GM12864 (cell line): ENCODE measurements at regions not wholly inside any gene's neighbourhood (a gene's known extent, or its start where the extent isn't known, plus 50 kb on each side); places are given as distances from the start of the nearest gene placed in this dataset.

Source experiments
- DNase-seq: peaks from one replicate; pipeline ENCODE4 v3.0.0-alpha.2; 2011; ENCODE audit warnings: low read depth
- H3K4me3 ChIP-seq: 2 replicates; pipeline ENCODE4 v1.5.1; 2011; ENCODE audit warnings: mild to moderate bottlenecking, low read depth, low read length, control low read depth
- TF ChIP-seq, protein P1 (sequence below): IDR thresholded peaks from 2 replicates; pipeline ENCODE4 v1.5.1; 2011; ENCODE audit warnings: low read depth, mild to moderate bottlenecking, moderate library complexity, low read length, control low read depth, inconsistent platforms; ENCODE audit errors: missing control alignments

DNA sequence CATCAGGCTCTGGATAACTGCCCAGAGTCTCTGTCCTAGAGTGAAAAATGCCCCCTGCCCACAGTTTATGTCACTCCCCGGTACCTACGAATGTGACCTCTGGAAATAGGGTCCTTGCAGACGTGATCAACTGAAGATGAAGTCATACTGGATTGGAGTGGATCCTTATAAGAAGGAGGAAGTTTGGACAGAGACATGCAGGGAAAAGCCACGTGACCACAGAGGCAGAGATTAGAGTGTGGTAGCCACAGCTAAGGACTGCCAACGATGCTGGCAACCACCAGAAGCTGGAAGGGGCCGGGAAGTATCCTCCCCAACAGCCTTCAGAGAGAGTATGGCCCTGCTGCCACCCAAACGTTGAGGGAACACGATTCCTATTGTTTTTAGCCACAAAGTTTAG, 101.2 kb upstream of the NCOR2 start:
- TF ChIP-seq, protein P1, sequence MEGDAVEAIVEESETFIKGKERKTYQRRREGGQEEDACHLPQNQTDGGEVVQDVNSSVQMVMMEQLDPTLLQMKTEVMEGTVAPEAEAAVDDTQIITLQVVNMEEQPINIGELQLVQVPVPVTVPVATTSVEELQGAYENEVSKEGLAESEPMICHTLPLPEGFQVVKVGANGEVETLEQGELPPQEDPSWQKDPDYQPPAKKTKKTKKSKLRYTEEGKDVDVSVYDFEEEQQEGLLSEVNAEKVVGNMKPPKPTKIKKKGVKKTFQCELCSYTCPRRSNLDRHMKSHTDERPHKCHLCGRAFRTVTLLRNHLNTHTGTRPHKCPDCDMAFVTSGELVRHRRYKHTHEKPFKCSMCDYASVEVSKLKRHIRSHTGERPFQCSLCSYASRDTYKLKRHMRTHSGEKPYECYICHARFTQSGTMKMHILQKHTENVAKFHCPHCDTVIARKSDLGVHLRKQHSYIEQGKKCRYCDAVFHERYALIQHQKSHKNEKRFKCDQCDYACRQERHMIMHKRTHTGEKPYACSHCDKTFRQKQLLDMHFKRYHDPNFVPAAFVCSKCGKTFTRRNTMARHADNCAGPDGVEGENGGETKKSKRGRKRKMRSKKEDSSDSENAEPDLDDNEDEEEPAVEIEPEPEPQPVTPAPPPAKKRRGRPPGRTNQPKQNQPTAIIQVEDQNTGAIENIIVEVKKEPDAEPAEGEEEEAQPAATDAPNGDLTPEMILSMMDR = no peak
- no peak for DNase-seq
- H3K4me3 ChIP-seq = no peak overlapping the region

GRCh38 chr12:124667506-124668326, 100.3 kb upstream of the NCOR2 start:
- no peak overlapping the region for H3K4me3 ChIP-seq
- TF ChIP-seq, protein P1 = no peak
- no peak for DNase-seq

DNA sequence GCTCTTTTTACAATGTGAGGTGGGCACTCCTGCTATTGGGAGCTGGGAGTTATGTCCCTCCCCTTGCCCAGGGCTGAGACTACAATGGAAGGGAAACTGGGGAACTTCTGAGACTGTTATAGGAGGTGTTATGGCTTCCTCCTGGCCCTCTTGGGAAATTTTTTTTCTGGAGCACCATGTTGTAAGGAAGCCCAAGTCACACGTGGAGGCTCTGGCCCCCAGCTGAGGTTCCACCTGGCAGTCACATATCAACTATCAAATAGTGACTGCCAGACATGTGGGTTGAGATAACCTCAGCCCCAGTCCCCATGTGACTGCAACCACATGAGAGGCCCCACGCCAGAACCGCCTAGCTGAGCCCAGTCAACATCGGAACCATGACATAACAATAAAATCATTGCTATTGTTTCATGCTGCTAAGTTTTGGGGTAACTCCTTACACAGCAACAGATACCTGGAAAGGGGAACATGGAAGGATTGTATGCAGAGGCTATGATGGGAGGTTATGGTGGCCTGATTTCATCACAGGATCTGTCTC, 99.4 kb upstream of the NCOR2 start:
- no peak overlapping the region for H3K4me3 ChIP-seq
- TF ChIP-seq, protein P1 = no peak
- no peak for DNase-seq

- TF ChIP-seq, protein P1 = no peak
- DNase-seq = no peak
Observed at GRCh38 chr12:124665511-124665910, 98.1 kb upstream of the NCOR2 start.

GRCh38 chr12:124664395-124665111, 97.1 kb upstream of the NCOR2 start:
- no peak for DNase-seq
- TF ChIP-seq, protein P1 = no peak
- H3K4me3 ChIP-seq = no peak overlapping the region

More at GRCh38 chr12:124665511-124665910, 98.1 kb upstream of the NCOR2 start:
- H3K4me3 ChIP-seq = no peak overlapping the region

DNA sequence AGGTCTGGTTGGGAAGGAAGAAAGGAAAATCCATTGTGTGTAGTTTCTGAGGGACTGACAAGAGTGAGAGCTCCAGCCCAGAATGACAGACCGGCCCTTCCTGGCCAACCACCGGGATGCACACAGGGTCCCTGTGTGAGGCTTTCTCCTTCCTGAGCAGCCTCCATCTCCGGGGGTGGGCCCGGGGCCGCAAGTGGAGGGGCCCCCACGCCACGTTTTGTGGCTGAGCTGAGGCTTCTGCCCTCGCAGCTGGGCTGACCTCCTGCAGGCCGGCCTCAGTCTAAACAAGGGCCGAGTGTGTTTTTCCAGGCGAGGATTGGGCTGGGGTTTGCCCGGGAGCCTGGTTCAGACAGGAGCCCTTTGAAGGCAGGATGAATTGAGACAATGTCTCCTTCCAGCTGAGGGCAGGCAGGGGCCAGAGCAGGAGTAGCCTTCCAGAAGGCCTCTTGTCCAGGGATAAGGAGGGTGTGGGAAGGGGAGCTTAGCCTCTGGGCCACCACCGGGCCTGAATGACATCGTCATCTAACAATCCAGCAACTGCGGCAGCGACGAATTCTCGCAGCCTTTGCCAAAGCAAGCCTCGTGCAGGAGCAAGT, 96.5 kb upstream of the NCOR2 start:
- no peak overlapping the region for H3K4me3 ChIP-seq
- TF ChIP-seq, protein P1 = no peak
- DNase-seq = no peak
